Lower lobe of right lung (tissue), 2 donors: ENCODE measurements at regions not wholly inside any gene's neighbourhood (a gene's known extent, or its start where the extent isn't known, plus 50 kb on each side); places are given as distances from the start of the nearest gene placed in this dataset.

Experiments
- ATAC-seq, 2 donors: fragments of 200-7000 bp; cut with Tn5 transposase; one replicate each; pipeline ENCODE4 v1.9.1; 2020 to 2022; ENCODE audit warnings: mild to moderate bottlenecking in 2 of 2, moderate library complexity in 2 of 2
- DNase-seq: peaks from one replicate; pipeline ENCODE4 v3.0.0-alpha.2; 2020
- H3K27ac ChIP-seq: fragments of 200-600 bp; one replicate; pipeline ENCODE4 v1.8.0; 2022
- H3K27me3 ChIP-seq: fragments of 200-600 bp; one replicate; pipeline ENCODE4 v1.8.0; 2022; ENCODE audit warnings: low read depth
- H3K36me3 ChIP-seq: fragments of 200-600 bp; one replicate; pipeline ENCODE4 v1.8.0; 2022; ENCODE audit warnings: mild to moderate bottlenecking
- H3K4me1 ChIP-seq: fragments of 200-600 bp; one replicate; pipeline ENCODE4 v1.8.0; 2022
- H3K4me3 ChIP-seq: fragments of 200-600 bp; one replicate; pipeline ENCODE4 v1.8.0; 2022; ENCODE audit warnings: mild to moderate bottlenecking
- H3K9me3 ChIP-seq: fragments of 200-600 bp; one replicate; pipeline ENCODE4 v1.8.0; 2022
- CTCF ChIP-seq: fragments of 200-600 bp; IDR thresholded peaks from one replicate; pipeline ENCODE4 v1.8.0; 2022; ENCODE audit warnings: antibody characterized with exemption, mild to moderate bottlenecking
- intact Hi-C: fragments of 100-400 bp; cut with DNase I; formaldehyde crosslinking; loops from one replicate; pipeline ENCODE4 v1.11.0; 2022
- donor health status: DM: no; HTN: yes; CAD: no; lungs with severe emphysema.

DNA sequence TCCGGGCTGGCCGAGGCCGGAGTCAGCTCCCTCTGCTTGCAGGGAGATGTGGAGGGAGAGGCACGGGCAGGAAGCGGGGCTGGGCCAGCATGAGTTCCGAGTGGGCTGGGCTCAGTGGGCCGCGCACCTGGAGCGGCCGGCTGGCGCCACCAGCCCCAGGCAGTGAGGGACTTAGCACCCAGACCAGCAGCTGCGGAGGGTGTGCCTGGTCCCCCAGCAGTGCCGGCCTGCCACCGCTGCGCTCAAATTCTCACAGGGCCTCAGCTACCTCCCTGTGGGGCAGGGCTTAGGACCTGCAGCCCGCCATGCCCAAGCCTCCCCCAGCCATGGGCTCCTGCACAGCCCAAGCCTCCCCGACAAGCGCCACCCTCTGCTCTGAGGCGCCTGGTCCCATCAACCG lies 700.3 kb downstream of the DNAH5 start:
- no peak for TF ChIP-seq CTCF
- no peaks in the 10 kb centered on the region for H3K27me3 ChIP-seq
- intact Hi-C loops: no loop called here
- no peak for ATAC-seq
- no peaks in the 10 kb centered on the region for H3K36me3 ChIP-seq
- H3K4me1 ChIP-seq: no peaks in the 10 kb centered on the region
- DNase-seq: no peak
- H3K4me3 ChIP-seq: no peak overlapping the region
- H3K27ac ChIP-seq: no peak overlapping the region
- H3K9me3 ChIP-seq: no peaks in the 10 kb centered on the region

GRCh38 chr5:13227513-13227912 lies 717.0 kb downstream of the DNAH5 start:
- no peaks in the 10 kb centered on the region for H3K9me3 ChIP-seq
- TF ChIP-seq CTCF: no peak

DNA sequence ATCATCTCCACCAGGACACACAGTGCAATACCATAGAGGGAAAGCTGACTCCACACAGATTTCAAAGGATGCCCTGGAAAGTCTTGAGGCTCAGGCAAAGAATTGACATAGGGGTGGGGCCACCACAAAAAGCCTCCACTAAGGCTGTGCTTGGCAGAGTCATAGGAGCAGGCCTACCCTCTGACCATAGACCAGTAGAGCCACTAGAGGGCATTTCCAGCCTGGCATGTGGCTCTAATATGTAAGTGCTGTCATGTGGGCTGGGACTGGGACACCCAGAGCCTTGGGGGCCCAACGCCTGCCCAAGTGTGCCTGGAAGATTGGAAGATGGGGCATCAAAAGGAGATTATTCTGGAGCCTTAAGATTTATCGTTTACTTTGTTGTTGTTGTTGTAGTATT lies 726.0 kb downstream of the DNAH5 start:
- no peak for ATAC-seq
- no peak overlapping the region for H3K4me3 ChIP-seq
- TF ChIP-seq CTCF: no peak
- H3K36me3 ChIP-seq: no peaks in the 10 kb centered on the region
- DNase-seq: no peak
- H3K27me3 ChIP-seq: no peaks in the 10 kb centered on the region
- no peaks in the 10 kb centered on the region for H3K9me3 ChIP-seq
- H3K4me1 ChIP-seq: no peaks in the 10 kb centered on the region
- H3K27ac ChIP-seq: no peak overlapping the region
- intact Hi-C loops: no loop called here

More at GRCh38 chr5:13227513-13227912, 717.0 kb downstream of the DNAH5 start:
- Histone ChIP-seq H3K27ac (no peak overlapping the region), H3K36me3 (no peaks in the 10 kb centered on the region), H3K27me3 (no peaks in the 10 kb centered on the region), H3K4me3 (no peak overlapping the region), H3K4me1 (no peaks in the 10 kb centered on the region)
- DNase-seq (no peak), ATAC-seq (no peak)
- intact Hi-C loops: no loop called here

DNA sequence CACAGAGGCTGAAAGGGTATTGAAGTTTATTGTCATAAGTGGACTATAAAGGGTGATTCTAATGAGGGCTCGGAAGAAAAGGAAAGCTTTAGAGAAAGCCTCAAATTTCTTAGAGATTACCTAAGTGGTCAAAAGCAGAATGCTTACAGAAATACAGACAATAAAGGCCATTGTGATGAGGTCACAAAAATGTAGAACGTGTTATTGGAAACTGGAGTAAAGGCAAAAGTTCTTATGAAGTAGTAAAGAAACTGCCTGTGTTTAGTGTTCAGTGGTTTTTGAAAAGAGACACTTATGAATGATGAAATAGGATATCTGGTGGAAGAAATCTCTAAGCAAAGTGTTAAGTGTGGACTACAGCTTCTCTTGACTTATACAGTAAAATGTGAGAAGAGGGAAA lies 726.9 kb downstream of the DNAH5 start:
- no peaks in the 10 kb centered on the region for H3K9me3 ChIP-seq
- TF ChIP-seq CTCF: no peak
- no peak overlapping the region for H3K27ac ChIP-seq
- H3K27me3 ChIP-seq: no peaks in the 10 kb centered on the region
- no peak for ATAC-seq
- H3K36me3 ChIP-seq: no peaks in the 10 kb centered on the region
- intact Hi-C loops: no loop called here
- H3K4me3 ChIP-seq: no peak overlapping the region
- no peaks in the 10 kb centered on the region for H3K4me1 ChIP-seq
- DNase-seq: no peak

DNA sequence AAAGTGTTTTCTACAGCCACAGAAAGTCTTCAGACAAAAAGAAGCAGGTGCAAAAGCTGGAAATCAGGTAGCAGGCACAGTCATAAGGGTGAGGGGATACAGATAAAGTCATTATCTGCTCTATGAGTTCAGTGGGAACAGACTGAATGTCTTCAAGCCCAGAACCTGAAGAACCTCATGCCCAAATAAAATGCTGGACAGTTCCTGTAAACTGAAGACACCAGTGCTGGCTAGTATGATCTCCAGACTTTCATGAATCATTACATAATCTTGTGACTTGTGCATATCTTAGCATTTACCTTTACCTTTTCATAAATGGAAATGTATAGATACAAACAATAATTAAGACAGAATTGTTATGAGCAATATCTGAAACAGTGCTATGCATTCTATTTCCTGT lies 728.7 kb downstream of the DNAH5 start:
- Histone ChIP-seq H3K4me3 (no peak overlapping the region), H3K9me3 (no peaks in the 10 kb centered on the region), H3K36me3 (no peaks in the 10 kb centered on the region), H3K4me1 (no peaks in the 10 kb centered on the region), H3K27ac (no peak overlapping the region), H3K27me3 (no peaks in the 10 kb centered on the region)
- intact Hi-C loops: no loop called here
- DNase-seq (no peak), ATAC-seq (no peak)
- TF ChIP-seq CTCF: no peak

GRCh38 chr5:13215370-13215769 lies 729.1 kb downstream of the DNAH5 start:
- intact Hi-C loops: no loop called here
- H3K4me1 ChIP-seq: no peaks in the 10 kb centered on the region
- no peak for TF ChIP-seq CTCF
- no peaks in the 10 kb centered on the region for H3K36me3 ChIP-seq
- no peaks in the 10 kb centered on the region for H3K27me3 ChIP-seq
- no peak overlapping the region for H3K27ac ChIP-seq
- no peaks in the 10 kb centered on the region for H3K9me3 ChIP-seq
- ATAC-seq (no peak), DNase-seq (no peak)
- no peak overlapping the region for H3K4me3 ChIP-seq
